HG02981 (cell line): ENCODE measurements at regions not wholly inside any gene's neighbourhood (a gene's known extent, or its start where the extent isn't known, plus 50 kb on each side); places are given as distances from the start of the nearest gene placed in this dataset.

Experiments used
- ATAC-seq: cut with Tn5 transposase; IDR thresholded peaks from one replicate; pipeline ENCODE4 v1.9.1; 2021; ENCODE audit warnings: mild to moderate bottlenecking, moderate library complexity; ENCODE audit not compliant: unreplicated experiment

DNA sequence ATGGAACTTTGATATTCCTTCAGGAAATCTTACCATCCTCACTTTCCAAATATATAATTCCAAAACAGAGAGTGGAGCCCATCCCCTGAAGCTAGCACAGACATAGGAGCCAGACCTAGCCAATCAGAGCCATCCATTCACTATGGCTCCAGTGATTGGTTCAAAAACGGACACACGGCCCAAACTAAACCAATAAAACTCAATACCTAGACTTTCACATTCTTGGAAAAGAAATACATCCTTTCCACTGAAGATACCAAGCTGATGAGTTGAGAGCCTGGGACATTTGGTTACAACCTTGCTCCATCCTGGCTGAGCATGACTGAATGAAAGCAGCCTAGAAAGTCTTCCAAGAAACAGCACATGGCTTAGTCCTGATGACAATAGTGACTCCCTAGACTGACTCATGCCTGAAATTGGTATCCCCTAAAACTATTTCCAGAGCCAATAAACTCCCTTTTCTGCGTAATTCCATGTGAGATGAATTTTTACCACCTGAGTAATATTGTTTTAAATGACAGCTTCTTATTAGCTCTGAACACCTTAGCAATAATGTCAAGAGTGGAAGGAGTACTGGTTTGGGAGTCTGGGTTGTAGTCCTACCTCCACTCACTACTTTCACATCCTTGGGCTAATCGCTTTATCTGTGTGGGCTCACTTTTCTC, 189.6 kb upstream of the LNX1 start:
- no peak for ATAC-seq

DNA sequence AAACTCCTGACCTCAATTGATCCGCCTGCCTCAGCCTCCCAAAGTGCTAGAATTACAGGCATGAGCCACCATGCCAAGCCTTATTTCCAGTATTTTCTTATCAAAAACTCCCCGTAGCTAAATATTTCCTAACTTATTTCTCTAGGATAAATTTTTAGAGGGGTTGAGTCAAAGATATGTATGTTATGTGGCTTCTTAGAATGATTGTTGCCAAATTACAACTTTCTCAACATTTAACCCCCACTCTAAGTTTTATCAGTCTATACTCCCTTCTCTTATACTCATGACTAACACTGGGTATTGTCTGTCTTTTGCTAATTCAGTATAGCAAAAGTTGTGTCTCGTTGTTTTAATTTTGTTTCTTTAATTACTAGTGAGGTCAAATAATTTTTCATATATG, 187.7 kb upstream of the LNX1 start:
- ATAC-seq: no peak

DNA sequence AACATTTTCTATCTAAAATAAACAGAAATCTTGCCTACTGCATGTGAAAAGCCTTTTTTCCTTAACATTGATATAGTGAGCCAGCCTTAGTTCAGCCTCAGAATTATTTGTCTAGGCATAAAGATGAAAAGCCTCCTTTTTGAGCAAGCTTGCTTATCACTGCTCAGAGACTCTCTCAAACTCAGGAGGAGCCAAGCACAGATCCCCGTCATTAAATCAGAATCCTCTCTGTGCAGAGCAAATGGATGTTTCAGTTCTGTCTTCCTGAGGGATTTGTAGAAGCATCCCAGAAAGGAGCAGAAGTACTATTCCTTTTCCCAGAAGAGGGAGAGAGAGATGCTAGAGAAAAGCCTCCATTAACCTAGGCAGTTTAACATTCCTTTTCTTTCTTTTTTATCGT, 186.9 kb upstream of the LNX1 start:
- no peak for ATAC-seq

DNA sequence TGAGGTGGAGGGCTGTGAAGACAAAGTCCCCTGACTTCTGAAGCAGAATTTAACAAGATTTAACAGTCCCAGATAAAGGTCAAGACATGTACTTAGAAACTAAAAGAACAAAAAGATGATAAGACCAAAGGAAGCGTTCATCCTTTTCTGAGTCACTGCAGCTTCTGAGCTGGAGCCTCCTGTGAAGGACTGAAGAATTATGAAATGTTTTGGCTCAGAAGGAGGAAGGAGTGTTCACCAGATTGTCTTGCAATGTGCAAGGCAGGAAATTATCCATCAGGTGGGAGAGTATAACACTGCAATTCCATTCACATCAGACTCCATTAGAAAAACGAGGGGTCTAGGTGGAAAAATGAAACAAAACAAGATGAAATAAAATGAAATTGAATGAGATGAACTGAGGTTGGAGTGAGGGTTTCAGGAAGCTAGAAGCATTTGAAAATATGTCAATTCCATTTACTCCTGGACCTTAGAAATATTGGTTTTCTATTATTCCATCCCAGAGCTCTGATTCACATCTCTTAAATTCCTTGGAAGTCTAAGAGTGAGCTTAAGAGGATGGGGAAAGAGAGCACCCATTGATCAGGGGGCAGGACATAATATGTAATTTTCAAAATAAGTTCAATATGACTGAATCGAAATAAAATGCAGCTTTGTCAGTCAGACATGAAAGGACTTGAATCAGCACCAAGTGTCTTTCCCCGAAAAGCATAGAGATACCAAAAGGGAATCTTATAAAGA, 186.1 kb upstream of the LNX1 start:
- no peak for ATAC-seq

DNA sequence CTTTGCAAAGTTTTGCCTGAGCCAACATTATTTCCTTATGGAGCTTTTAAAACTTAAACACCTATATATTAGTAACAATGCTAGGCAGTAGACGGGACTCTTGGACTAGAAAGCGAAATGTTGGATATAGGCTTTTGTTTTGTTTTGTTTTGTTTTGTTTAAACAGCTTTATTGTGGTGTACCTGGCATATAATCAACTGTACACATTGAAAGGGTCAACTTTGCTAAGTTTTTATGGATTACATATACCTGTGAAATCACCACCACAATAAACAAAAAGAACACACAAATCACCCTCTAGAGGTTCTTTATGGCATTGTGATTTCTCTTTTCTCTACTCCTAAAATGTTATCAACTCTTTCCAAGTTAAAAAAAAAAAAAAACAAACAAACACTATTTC, 184.9 kb upstream of the LNX1 start:
- ATAC-seq: no peak

DNA sequence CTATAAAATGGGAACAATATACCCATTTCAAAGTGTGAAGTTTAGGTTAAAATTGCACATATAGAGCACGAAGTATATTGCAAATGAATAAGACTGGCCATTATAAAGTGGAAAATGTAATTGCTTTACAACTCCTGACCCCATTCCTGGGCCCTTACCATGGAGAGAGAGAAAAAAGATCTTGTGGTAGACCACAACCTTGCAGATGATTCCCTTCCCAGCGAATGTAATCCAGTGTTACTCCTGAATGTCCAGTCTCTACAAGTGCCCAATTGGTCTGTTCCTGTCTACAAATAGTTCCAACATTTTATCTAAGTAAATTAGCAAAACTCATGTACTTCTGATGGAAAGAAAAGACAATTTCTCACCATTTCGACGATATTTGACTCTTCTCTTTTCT, 184.1 kb upstream of the LNX1 start:
- no peak for ATAC-seq

DNA sequence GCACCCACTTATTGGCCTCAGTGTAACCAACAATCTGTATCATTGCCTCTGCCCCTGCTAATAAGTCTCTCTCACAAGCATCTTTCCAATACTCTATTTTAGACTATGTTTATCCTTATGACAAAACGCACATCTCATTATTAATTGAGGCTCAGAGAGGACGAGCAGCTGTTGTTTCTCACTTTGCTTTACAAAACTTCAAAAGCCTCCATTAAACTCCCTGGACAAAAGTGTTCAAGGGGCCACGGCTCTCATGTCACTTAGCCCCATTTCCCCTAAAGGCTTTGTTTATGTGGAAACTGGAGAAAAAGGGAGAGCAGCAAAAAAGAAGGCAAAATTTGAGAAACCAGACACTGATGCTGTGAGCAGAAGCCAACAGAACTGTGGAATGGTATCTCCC, 180.0 kb upstream of the LNX1 start:
- ATAC-seq: no peak

DNA sequence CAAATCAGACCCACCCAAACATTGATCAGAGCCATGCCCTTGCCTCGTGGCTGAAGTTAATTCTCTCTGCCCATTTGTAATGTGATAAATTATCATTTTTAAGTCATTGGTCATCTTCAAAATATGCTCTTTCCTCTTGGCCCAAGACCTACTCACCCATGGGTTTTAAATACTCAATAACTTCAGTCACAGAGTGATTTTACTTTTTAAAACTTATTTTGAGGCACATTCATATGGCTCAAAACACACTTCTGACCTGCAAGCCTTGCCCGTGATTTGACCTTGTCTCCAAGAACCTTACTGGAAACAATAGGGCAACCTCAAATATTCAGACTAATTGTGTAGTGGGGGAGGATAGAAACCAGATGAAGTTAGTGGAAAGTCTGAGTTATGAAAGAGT, 176.2 kb upstream of the LNX1 start:
- ATAC-seq: no peak

DNA sequence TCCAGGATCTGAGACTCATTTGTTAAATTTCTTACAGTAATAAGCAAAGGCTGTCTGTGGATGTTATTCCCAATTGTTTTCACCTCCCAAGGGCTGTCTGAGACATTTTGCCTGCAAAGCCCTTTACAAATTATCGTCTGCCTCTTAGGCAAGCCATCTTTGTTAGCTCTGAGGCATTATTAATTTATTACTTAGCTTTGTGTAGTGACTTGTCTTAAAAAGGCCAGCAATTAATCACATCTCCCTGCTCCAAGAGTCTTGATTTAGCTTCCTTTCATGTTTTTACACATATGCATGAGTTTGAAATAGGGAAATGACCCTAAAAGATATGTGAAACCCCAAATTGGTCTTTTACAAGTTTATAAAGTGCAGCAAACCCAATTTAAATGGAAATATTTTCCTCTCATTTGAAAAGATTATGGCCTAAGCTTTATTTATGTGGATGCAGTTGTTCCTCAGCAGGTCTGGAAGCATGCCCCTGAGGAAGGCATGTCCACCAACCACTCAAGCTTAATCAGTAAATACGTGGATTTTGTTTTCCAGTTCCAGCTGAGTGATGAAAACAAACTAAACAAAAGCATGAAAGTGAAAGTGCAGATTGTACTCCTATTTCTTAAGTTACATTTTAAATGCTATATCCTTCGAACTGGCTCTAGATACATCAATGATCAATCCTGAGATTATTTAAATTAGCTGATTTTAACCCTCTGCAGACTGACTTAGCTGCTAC, 173.6 kb upstream of the LNX1 start:
- no peak for ATAC-seq

DNA sequence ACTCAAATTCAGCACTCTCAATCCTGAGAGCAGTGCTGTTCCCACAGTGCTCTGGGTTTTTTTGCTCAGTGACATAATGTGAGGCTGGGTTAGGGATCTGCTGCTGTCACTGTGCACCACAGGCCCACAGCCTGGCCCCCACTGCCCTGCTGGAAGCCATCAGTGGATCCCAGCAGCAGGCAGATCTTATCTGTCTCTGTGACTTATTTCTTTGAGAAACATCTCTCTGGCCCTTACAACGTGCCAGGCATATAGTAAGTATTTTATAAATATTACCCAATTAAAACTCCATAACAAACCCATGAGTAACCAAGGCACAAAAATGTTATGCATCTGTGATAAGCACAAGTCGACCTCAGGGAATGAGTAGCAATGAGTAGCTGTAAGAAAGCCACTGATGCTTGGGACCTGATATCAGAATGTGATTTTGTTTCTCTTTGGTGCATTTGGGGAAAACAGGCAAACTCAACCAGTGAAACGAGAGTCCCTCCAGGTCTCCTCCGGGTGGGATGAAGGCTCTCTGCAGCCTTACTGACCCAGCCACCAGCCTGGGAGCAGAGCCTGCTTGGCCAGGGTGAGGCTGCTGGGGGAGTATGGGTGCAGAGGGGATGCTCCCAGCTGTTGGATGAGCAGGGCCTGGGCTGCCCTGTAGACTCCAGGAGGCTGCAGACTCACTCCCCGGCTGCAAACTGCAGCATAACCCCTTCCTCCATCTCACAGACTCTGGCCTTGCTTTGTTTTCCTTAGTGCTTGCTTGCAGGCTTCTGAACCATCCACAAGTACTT, 172.7 kb upstream of the LNX1 start:
- ATAC-seq: no peak

DNA sequence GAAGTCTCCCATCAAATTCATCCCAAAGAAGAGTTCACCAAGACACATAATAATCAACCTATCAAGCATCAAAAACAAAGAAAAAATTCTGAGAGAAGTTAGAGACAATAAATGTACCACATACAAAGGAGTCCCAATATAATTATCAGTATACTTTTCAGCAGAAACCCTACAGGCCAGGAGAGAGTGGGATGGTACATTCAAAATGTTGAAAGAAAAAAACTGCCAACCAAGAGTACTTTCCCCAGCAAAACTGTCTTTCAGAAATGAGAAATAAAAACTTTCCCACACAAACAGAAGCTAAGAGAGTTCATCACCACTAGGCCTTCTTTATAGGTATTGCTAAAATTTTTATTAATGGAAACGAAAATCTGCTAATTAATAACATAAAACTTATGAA, 164.4 kb upstream of the LNX1 start:
- no peak for ATAC-seq

DNA sequence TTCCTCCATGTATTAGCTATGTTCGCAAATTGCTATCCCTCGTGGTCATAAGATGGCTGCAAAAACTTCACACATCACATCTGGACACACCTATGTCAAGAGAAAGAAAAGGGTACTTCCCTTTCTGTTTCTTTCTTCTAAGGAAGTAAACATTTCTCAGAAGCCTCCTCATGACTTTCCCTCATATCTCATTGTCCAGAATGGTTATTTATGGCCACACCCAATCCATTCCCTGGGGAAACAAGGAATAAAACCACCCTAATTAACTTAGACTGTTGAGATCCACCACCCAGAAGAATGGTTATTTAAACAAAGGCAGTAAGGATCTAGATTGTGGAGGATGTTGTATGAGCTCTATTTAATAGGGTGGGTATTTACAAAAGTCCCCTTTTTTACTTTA, 160.8 kb upstream of the LNX1 start:
- no peak for ATAC-seq

DNA sequence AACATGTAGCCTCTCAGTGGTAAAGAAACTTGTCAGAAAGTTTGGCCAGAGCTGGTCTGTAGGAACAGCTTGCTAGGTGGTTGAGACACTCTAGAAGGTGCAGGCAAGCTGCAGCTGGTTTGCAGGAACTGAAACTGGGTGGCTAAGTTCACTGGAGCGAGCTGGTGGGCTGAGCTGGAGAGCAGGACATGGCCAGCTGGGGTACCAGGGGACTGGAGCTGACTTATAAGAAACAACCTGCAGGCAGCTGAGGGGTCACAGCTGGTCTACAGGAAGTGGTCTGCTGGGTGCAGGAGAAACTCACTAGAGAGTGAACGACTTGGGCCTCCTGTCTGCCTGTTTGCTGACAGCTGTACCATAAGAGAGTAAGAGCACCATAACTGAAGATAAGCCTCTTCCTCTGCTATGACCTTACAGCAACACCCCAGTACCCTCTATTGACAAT, 157.1 kb upstream of the LNX1 start:
- peak; percentile 97 for ATAC-seq

DNA sequence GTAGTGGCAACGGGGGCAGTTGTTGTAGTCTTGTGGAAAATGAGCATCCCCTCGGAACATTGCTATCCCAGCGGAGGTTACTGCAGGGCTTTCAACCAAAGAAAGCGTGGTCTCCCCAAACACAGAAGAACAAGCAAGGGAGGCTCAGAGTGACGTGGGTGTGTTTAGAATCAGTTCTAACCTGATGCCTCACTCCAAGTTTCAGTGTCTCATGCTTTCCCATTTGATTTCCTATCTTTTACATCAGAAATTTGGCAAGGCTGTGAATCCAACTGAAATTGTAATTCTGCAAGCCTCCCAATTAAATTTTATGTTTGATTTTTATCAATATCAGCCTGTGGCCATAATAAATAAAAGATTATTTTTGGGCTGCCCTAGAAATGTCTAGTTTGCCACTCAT, 156.1 kb upstream of the LNX1 start:
- no peak for ATAC-seq

DNA sequence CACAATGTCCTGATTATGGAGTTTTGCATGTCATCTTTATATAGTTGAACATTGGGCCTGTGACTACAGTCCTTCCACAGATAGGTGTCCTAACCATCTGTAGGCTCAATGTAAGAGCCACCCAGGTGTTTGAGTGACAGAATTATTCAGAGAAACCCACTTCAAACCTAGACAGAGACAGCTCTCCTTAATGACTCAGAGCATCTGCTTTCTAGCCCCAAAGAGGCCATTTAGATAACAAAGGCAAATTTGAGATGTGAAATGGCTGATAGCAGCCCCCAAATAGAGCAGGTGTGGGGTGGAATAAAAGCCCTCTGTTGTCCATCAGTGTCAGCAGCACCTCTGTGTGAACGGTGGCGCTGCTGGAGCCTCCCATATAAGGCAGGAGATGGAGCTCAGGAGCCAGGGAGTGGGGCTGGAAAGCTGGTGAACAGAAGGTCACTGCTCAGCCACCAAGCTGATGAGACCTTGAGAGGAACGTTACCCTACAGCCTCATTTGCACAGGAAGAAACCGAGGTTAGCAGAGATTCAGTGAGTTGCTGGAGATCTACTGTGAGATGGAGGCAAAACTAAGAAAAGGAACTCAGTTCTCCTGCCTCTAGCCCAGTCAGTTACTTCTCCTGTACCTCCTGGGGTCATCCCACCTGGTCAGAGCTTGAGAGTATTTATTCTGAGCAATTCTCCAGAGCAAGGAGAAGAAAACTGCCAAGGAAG, 153.3 kb upstream of the LNX1 start:
- no peak for ATAC-seq

DNA sequence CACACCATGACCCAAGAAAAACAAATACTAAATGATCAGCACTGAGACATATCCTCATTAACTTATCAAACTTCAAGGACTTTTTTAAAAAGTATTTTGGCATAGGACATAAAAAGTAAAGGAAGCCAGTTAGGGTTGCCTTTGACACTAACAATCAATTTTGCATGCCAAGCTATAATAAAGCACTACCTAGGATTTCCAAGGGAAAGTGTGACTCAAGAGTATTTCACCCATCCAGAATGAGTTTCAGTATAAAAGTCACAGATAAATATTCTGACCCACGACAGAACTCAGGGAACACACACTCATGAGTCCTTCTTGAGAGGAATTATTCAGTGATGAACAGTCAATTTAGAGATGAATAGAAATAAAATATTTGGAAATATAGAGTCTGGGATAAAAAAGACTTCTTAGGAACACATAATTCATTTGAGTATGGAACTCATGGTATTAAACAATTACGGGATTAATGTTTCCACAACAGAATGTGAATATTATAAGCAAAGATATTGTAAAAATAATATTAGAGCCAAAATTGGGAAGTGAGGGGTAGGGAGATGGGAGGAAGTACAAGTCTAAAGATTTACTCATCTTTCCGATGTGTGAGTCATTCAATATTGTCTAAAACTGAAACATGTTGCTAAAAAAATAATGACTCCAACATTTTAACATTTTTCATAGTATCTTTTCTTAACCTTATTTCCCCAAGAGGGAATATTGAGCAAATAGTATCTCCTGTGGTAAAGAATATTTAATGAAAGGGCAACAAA, 143.5 kb upstream of the LNX1 start:
- no peak for ATAC-seq

DNA sequence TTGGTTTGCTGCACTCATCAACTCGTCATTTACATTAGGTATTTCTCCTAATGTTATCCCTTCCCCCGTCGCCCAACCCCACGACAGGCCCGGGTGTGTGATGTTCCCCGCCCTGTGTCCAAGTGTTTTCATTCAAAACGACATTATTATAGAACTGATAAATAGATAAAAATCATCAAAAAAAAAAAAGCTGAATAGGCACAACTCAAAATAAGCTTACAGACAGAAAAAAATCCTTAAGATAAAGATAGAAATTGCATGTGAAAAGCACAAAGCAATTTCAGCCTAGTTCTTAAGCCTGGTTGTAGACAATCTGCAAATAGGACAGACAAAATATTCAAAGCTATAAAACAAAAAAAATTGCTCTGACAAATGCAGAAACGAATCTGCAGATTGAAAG, 142.9 kb upstream of the LNX1 start:
- no peak for ATAC-seq

DNA sequence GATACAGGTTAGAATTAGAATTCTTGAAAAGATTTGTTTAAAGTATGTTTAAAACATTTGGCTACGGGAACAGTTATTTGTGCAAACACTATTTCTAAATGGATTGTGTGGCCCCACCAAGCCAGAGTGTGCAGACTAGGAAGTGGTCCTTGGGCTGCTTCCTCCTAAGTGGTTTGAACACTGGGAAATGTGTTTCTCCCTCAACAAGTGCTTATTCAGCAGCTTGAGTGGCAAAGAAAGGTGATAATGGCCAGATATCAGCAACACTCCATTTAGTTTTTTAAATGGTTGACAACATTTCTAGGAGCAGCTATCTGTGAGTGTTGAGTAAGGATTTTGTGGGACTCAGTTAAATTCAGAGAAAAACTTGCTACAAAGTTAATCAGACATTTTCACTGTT, 141.4 kb upstream of the LNX1 start:
- ATAC-seq: no peak

DNA sequence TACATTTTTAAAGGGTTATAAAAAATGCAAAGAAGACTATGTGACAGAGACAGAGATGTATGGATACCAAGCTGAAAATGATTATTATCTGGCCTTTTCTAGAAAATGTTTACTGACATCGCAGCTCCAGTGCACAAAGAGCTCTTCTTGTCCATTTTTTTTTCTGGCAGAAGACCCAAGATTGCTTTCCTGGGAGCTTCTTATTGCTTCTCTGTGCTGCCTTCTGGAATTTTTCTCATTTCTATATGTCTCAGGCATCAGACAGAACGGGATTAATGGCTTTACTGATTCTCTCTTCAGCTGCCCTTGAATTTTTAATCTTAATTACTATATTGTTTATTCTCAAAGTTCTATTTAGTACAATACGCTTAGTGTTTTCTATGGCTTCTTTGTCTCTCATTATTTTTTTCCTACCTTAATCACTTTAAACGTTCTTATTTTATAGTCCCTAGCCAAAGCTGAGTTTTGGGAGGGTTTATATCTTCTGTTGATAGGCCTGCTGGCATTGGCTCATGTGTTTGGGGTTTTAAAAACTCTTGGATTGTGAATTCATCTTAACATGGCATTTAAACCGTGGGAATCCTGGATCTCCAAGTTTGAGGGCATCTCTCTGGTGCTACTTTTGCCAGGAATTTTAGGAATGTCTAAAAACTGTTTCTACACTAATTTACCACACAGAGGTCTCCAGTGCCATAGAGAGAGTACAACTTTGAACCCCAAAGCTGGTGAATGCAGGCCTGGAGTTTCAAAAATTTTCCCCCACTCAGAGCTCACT, 138.9 kb upstream of the LNX1 start:
- ATAC-seq: no peak
